Mesothelial cell of epicardium (in vitro differentiated cells): ENCODE measurements at regions not wholly inside any gene's neighbourhood (a gene's known extent, or its start where the extent isn't known, plus 50 kb on each side); places are given as distances from the start of the nearest gene placed in this dataset.

ENCODE experiments used
- DNase-seq, 2 experiments: peaks; one replicate each; pipeline ENCODE4 v3.0.0; 2021; ENCODE audit warnings: low spot score in 2 of 2; ENCODE audit not compliant: unreplicated experiment in 2 of 2
- H3K27ac Mint-ChIP-seq: 2 replicates; pipeline ENCODE4 v1.8.0; 2021; ENCODE audit warnings: mixed read lengths
- H3K27me3 Mint-ChIP-seq: 2 replicates; pipeline ENCODE4 v1.8.0; 2021; ENCODE audit warnings: low read depth, mixed read lengths
- H3K36me3 Mint-ChIP-seq: 2 replicates; pipeline ENCODE4 v1.8.0; 2021; ENCODE audit warnings: mixed read lengths
- H3K4me1 Mint-ChIP-seq: 2 replicates; pipeline ENCODE4 v1.8.0; 2021; ENCODE audit warnings: mixed read lengths
- H3K4me3 Mint-ChIP-seq: 2 replicates; pipeline ENCODE4 v1.8.0; 2021; ENCODE audit warnings: mild to moderate bottlenecking, moderate library complexity, mixed read lengths
- H3K9me3 Mint-ChIP-seq: 2 replicates; pipeline ENCODE4 v1.8.0; 2021; ENCODE audit warnings: mixed read lengths
- TF ChIP-seq, protein P1 (sequence below): fragments of 200-600 bp; sonication (generic); IDR thresholded peaks from one replicate; pipeline ENCODE4 v1.5.0; 2021; ENCODE audit warnings: antibody characterized with exemption; ENCODE audit not compliant: unreplicated experiment

GRCh38 chr10:10317151-10317550 lies 700.5 kb upstream of the CELF2 start:
- no peak for DNase-seq
- peaks cover 28% of the 10 kb centered on the region for H3K4me1 Mint-ChIP-seq
- TF ChIP-seq, protein P1, sequence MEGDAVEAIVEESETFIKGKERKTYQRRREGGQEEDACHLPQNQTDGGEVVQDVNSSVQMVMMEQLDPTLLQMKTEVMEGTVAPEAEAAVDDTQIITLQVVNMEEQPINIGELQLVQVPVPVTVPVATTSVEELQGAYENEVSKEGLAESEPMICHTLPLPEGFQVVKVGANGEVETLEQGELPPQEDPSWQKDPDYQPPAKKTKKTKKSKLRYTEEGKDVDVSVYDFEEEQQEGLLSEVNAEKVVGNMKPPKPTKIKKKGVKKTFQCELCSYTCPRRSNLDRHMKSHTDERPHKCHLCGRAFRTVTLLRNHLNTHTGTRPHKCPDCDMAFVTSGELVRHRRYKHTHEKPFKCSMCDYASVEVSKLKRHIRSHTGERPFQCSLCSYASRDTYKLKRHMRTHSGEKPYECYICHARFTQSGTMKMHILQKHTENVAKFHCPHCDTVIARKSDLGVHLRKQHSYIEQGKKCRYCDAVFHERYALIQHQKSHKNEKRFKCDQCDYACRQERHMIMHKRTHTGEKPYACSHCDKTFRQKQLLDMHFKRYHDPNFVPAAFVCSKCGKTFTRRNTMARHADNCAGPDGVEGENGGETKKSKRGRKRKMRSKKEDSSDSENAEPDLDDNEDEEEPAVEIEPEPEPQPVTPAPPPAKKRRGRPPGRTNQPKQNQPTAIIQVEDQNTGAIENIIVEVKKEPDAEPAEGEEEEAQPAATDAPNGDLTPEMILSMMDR = no peak
- H3K9me3 Mint-ChIP-seq = peaks cover 14% of the 10 kb centered on the region
- no peak overlapping the region for H3K27ac Mint-ChIP-seq
- peaks cover 2% of the 10 kb centered on the region for H3K36me3 Mint-ChIP-seq
- no peak overlapping the region for H3K4me3 Mint-ChIP-seq
- no peaks in the 10 kb centered on the region for H3K27me3 Mint-ChIP-seq

DNA sequence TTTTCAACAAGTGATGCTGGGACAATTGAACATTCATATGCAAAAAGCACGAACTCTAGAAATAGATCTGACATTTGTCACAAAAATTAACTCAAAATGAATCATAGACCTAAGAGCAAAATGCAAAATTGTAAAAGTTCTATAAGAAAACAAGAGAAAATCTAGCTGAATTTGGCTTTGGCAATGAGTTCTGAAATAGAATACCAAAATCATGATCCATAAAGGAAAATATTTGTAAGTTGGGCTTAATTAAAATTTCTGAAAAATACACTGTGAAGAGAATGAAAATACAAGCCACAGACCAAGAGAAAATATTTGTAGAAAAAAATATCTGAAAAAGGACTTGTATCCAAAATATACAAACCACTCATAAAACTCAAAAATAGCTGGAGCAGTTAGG lies 698.8 kb upstream of the CELF2 start:
- no peak overlapping the region for H3K27ac Mint-ChIP-seq
- TF ChIP-seq, protein P1 = no peak
- DNase-seq = no peak
- no peak overlapping the region for H3K4me3 Mint-ChIP-seq
- H3K27me3 Mint-ChIP-seq = no peaks in the 10 kb centered on the region
- peaks cover 2% of the 10 kb centered on the region for H3K36me3 Mint-ChIP-seq
- peaks cover 14% of the 10 kb centered on the region for H3K4me1 Mint-ChIP-seq
- peaks cover 26% of the 10 kb centered on the region for H3K9me3 Mint-ChIP-seq

GRCh38 chr10:10320956-10321355 lies 696.7 kb upstream of the CELF2 start:
- no peak for DNase-seq
- peaks cover 11% of the 10 kb centered on the region for H3K4me1 Mint-ChIP-seq
- H3K36me3 Mint-ChIP-seq = peaks cover 2% of the 10 kb centered on the region
- H3K4me3 Mint-ChIP-seq = no peak overlapping the region
- no peak overlapping the region for H3K27ac Mint-ChIP-seq
- peaks cover 31% of the 10 kb centered on the region for H3K9me3 Mint-ChIP-seq
- TF ChIP-seq, protein P1 = no peak
- H3K27me3 Mint-ChIP-seq = no peaks in the 10 kb centered on the region

DNA sequence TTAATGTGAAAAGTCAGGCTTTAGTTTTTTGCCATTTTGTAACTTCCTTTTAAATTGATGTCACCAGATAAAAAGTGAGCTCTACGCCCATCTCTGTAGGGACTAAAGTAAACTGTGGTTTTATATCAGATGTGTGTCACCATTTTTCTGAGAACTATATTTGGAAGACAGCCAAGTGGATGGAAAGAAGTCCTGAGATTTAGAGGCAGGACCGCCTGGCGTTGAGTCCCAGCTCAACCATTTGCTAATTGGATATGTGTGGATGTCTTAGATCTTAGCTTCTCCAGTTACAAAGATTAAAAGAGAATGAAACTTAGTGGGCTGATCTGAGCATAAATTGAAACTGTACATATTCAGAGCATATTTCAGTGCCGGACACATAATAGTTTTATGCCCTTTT lies 691.6 kb upstream of the CELF2 start:
- no peak overlapping the region for H3K4me3 Mint-ChIP-seq
- H3K9me3 Mint-ChIP-seq = peaks cover 21% of the 10 kb centered on the region
- H3K4me1 Mint-ChIP-seq = peaks cover 19% of the 10 kb centered on the region
- no peaks in the 10 kb centered on the region for H3K36me3 Mint-ChIP-seq
- H3K27me3 Mint-ChIP-seq = peaks cover 1% of the 10 kb centered on the region
- TF ChIP-seq, protein P1 = no peak
- no peak for DNase-seq
- no peak overlapping the region for H3K27ac Mint-ChIP-seq

- no peak for DNase-seq
- Mint-ChIP-seq H3K9me3 (peaks cover 12% of the 10 kb centered on the region), H3K27me3 (peaks cover 1% of the 10 kb centered on the region), H3K4me3 (no peak overlapping the region), H3K27ac (no peak overlapping the region), H3K36me3 (no peaks in the 10 kb centered on the region), H3K4me1 (peaks cover 19% of the 10 kb centered on the region)
- TF ChIP-seq, protein P1 = no peak
Measured at GRCh38 chr10:10327934-10328333, 689.7 kb upstream of the CELF2 start.

GRCh38 chr10:10330418-10330817 lies 687.3 kb upstream of the CELF2 start:
- no peak overlapping the region for H3K27ac Mint-ChIP-seq
- no peaks in the 10 kb centered on the region for H3K9me3 Mint-ChIP-seq
- no peaks in the 10 kb centered on the region for H3K36me3 Mint-ChIP-seq
- peaks cover 12% of the 10 kb centered on the region for H3K4me1 Mint-ChIP-seq
- peaks cover 7% of the 10 kb centered on the region for H3K27me3 Mint-ChIP-seq
- TF ChIP-seq, protein P1 = no peak
- no peak for DNase-seq
- H3K4me3 Mint-ChIP-seq = no peak overlapping the region
